ENCODE measurements at regions not wholly inside any gene's neighbourhood (a gene's known extent, or its start where the extent isn't known, plus 50 kb on each side); places are given as distances from the start of the nearest gene placed in this dataset.

- no peak for TF ChIP-seq CTCF (IDR thresholded peaks at IDR 0.05)
- TF ChIP-seq POLR2A (IDR thresholded peaks at IDR 0.05) = no peak
Observed at GRCh38 chr4:111979921-111980320, 165.3 kb upstream of the FAM241A start.
